Prostate gland (tissue), 2 donors: ENCODE measurements at regions not wholly inside any gene's neighbourhood (a gene's known extent, or its start where the extent isn't known, plus 50 kb on each side); places are given as distances from the start of the nearest gene placed in this dataset.

Experiments used
- POLR2A ChIP-seq: fragments of 450-650 bp; IDR thresholded peaks from one replicate; pipeline ENCODE4 v1.6.1; 2016; ENCODE audit warnings: antibody characterized with exemption, mild to moderate bottlenecking
- TF ChIP-seq, protein P1 (sequence below), 4 experiments: fragments of 200-600 bp in 2 of 4; fragments of 450-650 bp in 2 of 4; sonication (generic) in 2 of 4; IDR thresholded peaks; 1 replicate in 3 of 4; 2 replicates in 1 of 4; pipeline ENCODE4 v1.5.1; 2016 to 2019; ENCODE audit warnings: antibody characterized with exemption in 4 of 4, mild to moderate bottlenecking in 2 of 4, moderate library complexity in 2 of 4

DNA sequence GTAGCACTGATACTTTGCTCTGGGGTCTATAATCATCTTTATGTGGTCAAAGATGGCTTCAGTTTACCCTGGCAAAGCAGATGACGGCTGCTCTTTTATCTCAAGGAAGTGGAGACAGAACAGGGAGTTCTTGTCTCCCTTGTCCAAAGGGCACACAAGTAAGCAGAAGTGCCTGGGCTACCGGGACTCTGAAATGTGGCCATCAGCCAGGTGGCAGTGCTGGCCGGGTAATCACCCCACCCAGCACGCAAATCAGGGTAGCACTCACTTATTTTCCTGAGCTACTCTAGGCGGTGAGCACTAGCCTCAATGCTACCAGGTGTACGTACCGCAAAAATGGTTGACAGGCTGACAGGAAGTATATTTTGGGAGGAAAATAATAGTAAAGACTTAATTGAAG lies 119.7 kb upstream of the ETAA1 start:
- TF ChIP-seq, protein P1, sequence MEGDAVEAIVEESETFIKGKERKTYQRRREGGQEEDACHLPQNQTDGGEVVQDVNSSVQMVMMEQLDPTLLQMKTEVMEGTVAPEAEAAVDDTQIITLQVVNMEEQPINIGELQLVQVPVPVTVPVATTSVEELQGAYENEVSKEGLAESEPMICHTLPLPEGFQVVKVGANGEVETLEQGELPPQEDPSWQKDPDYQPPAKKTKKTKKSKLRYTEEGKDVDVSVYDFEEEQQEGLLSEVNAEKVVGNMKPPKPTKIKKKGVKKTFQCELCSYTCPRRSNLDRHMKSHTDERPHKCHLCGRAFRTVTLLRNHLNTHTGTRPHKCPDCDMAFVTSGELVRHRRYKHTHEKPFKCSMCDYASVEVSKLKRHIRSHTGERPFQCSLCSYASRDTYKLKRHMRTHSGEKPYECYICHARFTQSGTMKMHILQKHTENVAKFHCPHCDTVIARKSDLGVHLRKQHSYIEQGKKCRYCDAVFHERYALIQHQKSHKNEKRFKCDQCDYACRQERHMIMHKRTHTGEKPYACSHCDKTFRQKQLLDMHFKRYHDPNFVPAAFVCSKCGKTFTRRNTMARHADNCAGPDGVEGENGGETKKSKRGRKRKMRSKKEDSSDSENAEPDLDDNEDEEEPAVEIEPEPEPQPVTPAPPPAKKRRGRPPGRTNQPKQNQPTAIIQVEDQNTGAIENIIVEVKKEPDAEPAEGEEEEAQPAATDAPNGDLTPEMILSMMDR (IDR thresholded peaks at IDR 0.05) = no peak
- TF ChIP-seq POLR2A = no peak
